Spleen (tissue), 7 donors: ENCODE measurements at regions not wholly inside any gene's neighbourhood (a gene's known extent, or its start where the extent isn't known, plus 50 kb on each side); places are given as distances from the start of the nearest gene placed in this dataset.
"Not testable (repeated sequence)": the region's sequence is repeated elsewhere in the genome, so short reads cannot be mapped to it uniquely, and the experiment has no call there.

ENCODE experiments used
- POLR2A ChIP-seq, 3 donors: fragments of 450-650 bp; IDR thresholded peaks; one replicate each; pipeline ENCODE4 v1.5.1; 2017; ENCODE audit warnings: antibody characterized with exemption in 3 of 3, mild to moderate bottlenecking in 1 of 3
- TF ChIP-seq, protein P1 (sequence below), 11 experiments: fragments of 200-600 bp in 7 of 11; fragments of 450-650 bp in 4 of 11; sonication (generic) in 4 of 11; IDR thresholded peaks in 8 of 11; conservative IDR thresholded peaks in 3 of 11; 1 replicate in 7 of 11; 2 replicates in 4 of 11; pipeline versions ENCODE4 v1.4.0 to v1.8.0; 2016 to 2021; ENCODE audit warnings: antibody characterized with exemption in 11 of 11, inconsistent platforms in 4 of 11, mild to moderate bottlenecking in 1 of 11
- donor health status: DM: no; HTN: no; CAD: no; lungs with moderate emphysema.
- donor health status: DM: no; HTN: no; CAD: no.
- donor health status: DM: no; HTN: no; CAD: no.

DNA sequence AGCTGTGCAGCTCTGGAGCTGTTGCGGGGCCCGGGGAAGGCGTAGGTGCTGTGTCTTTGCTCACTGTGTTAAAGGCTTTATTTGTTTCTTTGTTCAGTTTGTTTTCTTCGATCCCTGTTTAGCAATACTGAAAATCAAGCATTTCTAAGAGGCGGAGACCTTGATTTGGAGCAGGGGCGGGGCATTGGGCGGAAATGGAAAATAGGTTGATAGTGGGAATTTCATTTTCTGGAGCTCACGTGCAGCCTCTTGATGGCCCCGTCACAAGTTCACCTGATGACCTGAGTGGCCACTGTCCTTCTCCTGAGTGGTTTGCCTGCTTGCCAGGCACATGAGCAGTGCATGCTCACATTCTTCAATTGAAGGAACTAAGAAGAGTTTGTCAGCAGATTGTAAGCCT, 93.2 kb downstream of the POTEG start:
- TF ChIP-seq, protein P1, sequence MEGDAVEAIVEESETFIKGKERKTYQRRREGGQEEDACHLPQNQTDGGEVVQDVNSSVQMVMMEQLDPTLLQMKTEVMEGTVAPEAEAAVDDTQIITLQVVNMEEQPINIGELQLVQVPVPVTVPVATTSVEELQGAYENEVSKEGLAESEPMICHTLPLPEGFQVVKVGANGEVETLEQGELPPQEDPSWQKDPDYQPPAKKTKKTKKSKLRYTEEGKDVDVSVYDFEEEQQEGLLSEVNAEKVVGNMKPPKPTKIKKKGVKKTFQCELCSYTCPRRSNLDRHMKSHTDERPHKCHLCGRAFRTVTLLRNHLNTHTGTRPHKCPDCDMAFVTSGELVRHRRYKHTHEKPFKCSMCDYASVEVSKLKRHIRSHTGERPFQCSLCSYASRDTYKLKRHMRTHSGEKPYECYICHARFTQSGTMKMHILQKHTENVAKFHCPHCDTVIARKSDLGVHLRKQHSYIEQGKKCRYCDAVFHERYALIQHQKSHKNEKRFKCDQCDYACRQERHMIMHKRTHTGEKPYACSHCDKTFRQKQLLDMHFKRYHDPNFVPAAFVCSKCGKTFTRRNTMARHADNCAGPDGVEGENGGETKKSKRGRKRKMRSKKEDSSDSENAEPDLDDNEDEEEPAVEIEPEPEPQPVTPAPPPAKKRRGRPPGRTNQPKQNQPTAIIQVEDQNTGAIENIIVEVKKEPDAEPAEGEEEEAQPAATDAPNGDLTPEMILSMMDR (IDR thresholded peaks at IDR 0.05 in 8 of 11, conservative IDR thresholded peaks at IDR 0.05 in 3 of 11): not testable (repeated sequence)
- not testable (repeated sequence) for TF ChIP-seq POLR2A (IDR thresholded peaks at IDR 0.05)
